ENCODE measurements at regions not wholly inside any gene's neighbourhood (a gene's known extent, or its start where the extent isn't known, plus 50 kb on each side); places are given as distances from the start of the nearest gene placed in this dataset.

DNA sequence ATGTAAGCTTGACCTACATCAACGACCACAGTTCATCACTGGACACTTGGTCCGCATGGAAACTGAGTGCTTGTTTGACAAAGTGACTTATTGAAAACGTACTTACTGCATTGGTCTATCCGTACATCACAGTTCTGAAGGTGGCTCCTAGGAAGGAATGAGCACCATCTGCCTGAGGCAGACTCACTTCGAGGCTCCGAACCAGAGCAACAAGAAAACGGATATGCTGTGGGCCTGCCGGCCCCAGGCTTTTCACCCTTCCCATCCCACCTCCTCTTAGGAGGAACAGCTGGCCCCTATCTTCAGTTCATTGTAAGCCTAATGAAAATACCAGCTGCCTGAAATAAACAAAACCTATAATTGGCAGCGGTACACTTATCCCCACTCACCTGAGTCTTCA lies 67.2 kb upstream of the TSLP start:
- TF ChIP-seq, protein P1, sequence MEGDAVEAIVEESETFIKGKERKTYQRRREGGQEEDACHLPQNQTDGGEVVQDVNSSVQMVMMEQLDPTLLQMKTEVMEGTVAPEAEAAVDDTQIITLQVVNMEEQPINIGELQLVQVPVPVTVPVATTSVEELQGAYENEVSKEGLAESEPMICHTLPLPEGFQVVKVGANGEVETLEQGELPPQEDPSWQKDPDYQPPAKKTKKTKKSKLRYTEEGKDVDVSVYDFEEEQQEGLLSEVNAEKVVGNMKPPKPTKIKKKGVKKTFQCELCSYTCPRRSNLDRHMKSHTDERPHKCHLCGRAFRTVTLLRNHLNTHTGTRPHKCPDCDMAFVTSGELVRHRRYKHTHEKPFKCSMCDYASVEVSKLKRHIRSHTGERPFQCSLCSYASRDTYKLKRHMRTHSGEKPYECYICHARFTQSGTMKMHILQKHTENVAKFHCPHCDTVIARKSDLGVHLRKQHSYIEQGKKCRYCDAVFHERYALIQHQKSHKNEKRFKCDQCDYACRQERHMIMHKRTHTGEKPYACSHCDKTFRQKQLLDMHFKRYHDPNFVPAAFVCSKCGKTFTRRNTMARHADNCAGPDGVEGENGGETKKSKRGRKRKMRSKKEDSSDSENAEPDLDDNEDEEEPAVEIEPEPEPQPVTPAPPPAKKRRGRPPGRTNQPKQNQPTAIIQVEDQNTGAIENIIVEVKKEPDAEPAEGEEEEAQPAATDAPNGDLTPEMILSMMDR (IDR thresholded peaks at IDR 0.05) = no peak
- TF ChIP-seq POLR2A (IDR thresholded peaks at IDR 0.05) (no peak), EP300 (IDR thresholded peaks at IDR 0.05) (no peak)

Measured in tibial nerve (tissue), 4 donors.